ENCODE measurements at regions not wholly inside any gene's neighbourhood (a gene's known extent, or its start where the extent isn't known, plus 50 kb on each side); places are given as distances from the start of the nearest gene placed in this dataset.
"Not testable (repeated sequence)": the region's sequence is repeated elsewhere in the genome, so short reads cannot be mapped to it uniquely, and the experiment has no call there.

GRCh38 chr11:126149759-126150625 is 61.5 kb downstream of the RPUSD4 start:
- DNase-seq = peak; percentile 36

DNA sequence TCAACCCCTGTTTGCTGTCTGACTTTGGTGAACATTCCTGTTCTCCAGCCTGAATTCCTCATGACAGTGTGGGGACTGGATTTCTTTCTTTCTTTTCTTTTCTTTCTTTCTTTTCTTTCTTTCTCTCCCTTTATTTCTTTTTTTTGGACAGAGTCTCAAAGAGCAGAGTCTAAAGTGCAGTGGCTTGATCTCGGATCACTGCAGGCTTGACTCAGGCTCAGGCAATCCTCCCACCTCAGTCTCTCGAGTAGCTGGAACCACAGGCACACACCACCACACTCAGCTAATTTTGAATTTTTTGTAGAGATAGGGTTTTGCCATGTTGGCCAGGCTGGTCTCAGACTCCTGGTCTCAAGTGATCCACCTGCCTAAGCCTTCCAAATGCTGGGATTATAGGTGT is 63.1 kb downstream of the RPUSD4 start:
- DNase-seq = no peak

GRCh38 chr11:126147208-126148111 is 64.0 kb downstream of the RPUSD4 start:
- peak; percentile 50 for DNase-seq

DNA sequence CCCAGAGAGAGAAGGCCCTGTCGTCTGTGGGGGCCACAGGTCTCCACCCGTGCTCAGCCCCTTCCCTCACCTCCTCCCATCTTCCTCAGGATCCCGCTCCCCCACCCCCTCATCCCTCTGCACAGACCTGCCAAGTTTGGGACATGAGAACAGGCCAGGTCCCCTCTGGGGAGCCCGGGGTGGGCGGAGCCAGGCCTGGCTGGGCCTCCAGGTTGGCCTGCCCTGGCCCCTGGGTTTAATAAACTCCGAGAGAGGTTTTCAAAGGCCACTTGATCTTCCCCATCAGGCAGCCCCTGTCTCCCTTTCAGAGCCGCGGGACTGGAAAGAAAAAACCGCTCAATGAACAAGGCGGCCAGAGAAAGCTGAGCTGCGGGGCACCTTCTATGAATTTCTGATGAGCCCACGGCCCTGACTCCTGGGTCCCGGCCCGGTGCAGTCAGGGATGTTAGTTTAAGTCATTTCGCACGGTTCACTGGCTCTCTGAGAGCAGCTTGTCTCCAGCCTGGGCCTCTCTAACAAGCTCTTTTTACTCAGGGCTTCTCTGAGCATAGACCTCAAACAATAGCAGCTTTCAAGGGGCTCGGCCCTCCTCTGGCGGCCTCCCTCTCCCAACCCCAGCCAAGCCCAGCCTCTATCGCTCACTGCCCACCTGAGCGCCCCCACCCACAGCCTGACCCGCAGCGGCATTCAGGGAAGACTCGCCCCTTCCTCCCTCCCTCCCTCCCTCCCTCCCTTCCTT is 64.8 kb downstream of the RPUSD4 start:
- peak; percentile 96 for DNase-seq

DNA sequence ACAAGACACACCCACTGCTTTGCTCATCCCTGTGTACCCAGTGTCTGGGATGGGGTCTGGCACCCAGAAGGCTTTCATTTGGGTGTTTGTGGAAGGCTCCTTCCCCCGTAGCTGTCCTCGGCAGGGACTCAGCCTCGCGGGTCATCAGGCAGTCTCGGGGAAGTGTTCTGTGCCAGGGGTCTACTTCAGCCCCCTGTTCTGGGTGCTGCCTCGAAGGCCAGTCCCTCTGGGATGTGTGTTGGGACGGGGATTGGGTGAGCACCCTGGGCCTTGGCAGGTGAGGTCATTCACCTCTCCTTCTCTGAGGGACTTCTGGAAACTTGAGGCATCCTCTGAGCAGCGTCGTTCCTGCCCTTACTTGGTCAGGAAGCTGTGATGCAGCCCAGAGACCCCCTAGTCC is 65.5 kb downstream of the RPUSD4 start:
- DNase-seq = no peak

DNA sequence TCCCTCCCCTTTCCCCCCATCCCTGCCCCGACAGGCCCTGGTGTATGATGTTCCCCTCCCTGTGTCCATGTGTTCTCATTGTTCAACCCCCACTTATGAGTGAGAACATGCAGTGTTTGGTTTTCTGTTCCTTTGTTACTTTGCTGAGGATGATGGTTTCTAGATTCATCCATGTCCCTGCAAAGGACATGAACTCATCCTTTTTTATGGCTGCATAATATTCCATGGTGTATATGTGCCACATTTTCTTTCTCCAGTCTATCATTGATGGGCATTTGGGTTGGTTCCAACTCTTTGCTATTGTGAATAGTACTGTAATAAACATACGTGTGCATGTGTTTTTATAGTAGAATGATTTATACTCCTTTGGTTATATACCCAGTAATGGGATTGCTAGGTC is 68.0 kb downstream of the RPUSD4 start:
- not testable (repeated sequence) for DNase-seq

- peak; percentile 77 for DNase-seq
Measured at GRCh38 chr11:126140926-126141280, 70.5 kb downstream of the RPUSD4 start.

DNA sequence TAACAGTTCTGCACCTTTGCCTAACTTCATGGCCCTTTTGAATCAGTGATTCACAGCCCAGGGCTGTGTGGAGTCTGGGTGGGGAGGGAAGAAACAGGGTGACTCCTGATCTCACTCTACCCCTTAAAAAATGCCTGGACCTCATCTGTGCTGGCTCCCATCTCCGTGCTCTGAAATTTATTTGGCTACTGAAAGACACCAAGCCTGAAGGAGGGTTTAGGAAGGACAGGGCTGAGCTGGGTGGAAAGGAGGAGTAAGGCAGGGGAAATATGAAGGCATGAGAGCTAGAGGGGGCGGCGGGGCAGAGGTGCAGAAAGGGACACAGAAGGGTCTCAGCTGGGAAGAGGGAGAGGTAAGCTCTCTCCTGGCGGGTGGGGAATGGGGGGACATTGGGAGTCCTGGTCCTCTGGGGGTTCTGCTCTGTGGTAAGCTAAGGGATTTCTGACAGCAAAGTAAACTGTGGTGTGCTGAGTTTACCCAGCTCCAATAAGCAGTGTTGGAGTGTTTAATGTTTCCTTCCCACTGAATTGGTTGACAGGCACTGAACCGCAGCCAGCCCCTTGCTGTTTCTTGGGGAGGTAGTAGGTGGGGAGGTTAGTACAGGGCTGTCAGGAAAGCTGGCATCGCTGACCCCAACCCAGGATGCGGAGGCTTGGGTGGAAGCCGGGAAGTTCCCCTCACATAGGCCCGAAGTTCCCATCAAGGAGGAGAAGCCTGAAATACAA is 71.1 kb downstream of the RPUSD4 start:
- peak; percentile 35 for DNase-seq

DNA sequence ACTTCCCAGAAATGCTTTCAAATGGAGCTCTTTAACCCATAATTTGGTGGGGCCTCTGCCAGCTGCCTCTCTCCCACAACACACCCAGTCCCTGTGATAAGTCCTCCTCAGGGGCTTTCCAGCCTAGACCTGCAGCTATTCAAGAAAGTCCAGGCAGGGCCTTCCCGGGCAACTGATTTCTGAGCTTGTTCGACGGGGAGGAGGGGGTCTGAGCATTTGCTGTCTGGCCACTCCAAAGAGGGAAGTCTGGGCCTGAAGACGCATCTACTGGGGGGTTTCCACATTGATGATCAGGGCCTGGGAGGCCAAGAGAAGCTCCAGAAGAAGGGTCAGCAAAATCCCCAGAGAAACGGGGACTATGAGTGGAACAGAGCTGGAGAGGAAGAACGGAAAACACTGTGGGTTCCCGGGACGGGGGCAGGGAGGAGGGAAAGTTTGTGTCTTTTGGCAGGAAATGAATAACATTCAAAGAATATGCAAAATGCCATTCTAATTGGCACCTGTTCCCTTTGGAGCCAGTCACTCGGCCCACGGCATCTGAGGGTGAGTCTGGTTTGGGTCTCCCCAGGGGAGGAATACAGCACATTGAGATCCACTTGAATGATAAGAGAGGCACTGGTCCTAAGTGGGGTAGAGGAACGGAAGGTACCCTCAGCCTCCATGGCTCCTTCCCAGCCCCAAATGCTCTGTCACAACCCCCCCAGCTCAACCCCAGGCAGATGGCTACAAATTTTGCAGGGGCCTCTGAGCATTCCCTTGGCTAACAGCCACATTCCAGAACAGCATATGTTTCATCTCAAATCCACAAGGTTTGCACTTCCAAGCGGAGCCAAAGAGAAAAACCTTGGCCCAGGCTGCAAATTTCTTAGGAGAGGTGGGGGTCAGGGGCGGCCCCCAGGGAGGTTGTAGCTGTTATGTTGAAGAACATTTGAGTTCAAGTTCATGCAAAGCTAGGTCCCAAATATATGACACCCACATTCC is 72.0 kb downstream of the RPUSD4 start:
- no peak for DNase-seq

DNA sequence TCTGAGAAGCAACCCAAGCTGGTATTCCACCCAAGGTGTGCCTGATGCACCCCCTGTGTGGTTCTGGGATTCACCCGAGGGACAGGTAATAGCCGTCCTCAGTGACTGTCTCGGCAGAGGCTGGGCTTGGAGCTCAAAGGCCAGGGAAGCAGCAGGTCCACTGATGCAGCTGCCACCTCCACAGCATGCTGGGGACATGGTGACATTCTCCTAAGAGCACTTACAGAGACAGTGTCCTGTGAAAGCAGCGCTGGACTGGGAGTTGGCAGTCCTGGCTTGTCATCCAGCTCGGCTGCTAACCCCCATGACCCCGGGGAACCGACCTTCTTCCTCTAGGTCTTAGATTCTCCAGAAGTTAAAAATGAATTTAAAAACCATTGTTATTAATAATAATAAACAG is 72.8 kb downstream of the RPUSD4 start:
- no peak for DNase-seq

DNA sequence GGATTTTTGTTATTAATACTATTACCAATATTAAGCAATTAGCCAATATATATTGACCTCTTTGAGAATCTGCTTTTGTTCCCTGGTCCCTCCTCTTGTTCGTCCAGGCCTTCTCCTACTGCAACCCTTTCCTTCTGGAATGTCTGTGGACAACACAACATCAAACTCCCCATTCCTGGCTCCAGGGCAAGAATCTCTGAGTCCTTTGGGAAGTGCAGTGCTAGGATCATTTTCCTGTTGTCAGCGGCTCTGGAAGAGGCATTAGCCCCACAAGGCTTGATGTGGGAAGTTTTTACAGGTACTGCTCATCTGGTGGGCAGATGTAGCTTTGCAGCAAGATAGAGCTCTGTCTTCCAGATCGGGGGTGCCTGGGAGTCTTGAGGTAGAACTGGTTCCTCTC is 74.3 kb downstream of the RPUSD4 start:
- DNase-seq = no peak

- no peak for DNase-seq
Measured at GRCh38 chr11:126136507-126136906, 73.8 kb upstream of the CDON start.

GRCh38 chr11:126135235-126136176 is 72.8 kb upstream of the CDON start:
- peak; percentile 47 for DNase-seq

GRCh38 chr11:126134461-126135155 is 71.9 kb upstream of the CDON start:
- DNase-seq = no peak

GRCh38 chr11:126133901-126134300 is 71.2 kb upstream of the CDON start:
- DNase-seq = no peak

- no peak for DNase-seq
Measured at GRCh38 chr11:126132319-126132718, 69.7 kb upstream of the CDON start.

DNA sequence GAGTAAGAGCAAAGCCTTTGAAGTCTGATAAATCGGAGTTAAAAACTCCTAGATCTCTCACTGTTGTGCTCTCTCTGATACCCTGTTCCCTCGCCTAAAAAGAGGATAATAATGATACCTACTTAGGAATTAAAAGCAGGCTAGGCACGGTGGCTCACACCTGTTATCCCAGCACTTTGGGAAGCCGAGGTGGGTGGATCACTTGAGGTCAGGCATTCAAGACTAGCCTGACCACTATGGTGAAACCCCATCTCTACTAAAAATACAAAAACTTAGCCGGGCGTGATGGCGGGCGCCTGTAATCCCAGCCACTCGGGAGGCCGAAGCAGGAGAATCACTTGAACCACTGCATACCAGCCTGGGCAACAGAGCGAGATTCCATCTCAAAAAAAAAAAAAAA is 68.1 kb upstream of the CDON start:
- DNase-seq = not testable (repeated sequence)

GRCh38 chr11:126129727-126130671 is 67.3 kb upstream of the CDON start:
- peak; percentile 49 for DNase-seq
